ENCODE measurements at regions not wholly inside any gene's neighbourhood (a gene's known extent, or its start where the extent isn't known, plus 50 kb on each side); places are given as distances from the start of the nearest gene placed in this dataset.

- TF ChIP-seq CTCF (IDR thresholded peaks at IDR 0.05) (no peak), POLR2A (IDR thresholded peaks at IDR 0.05) (no peak)
Observed at GRCh38 chr12:88953029-88953586, 372.8 kb upstream of the KITLG start.
